Activated CD8-positive, alpha-beta T cell treated with anti-CD3 and anti-CD28 coated beads for 36 hours (primary cell): ENCODE measurements at regions not wholly inside any gene's neighbourhood (a gene's known extent, or its start where the extent isn't known, plus 50 kb on each side); places are given as distances from the start of the nearest gene placed in this dataset.

Experiments
- ATAC-seq: fragments of 200-7000 bp; cut with Tn5 transposase; one replicate; pipeline ENCODE4 v1.10.0; 2021; ENCODE audit warnings: mild to moderate bottlenecking, moderate library complexity
- CTCF ChIA-PET: fragments of 350-600 bp; sonication (Branson Sonifier 250); formaldehyde crosslinking; loops from one replicate; lab custom pipeline; 2021; ENCODE audit warnings: antibody characterized with exemption; lab: Charles Lee
- POLR2A ChIA-PET: fragments of 350-600 bp; sonication (Branson Sonifier 250); formaldehyde crosslinking; loops from one replicate; lab custom pipeline; 2021; ENCODE audit warnings: antibody characterized with exemption; lab: Charles Lee
- DNase-seq: peaks from one replicate; pipeline ENCODE4 v3.0.0-alpha.2; 2020
- H3K27ac Mint-ChIP-seq: one replicate; pipeline ENCODE4 v1.8.0; 2021; ENCODE audit warnings: mild to moderate bottlenecking, mixed read lengths
- H3K27me3 Mint-ChIP-seq: one replicate; pipeline ENCODE4 v1.8.0; 2021; ENCODE audit warnings: mixed read lengths
- H3K36me3 Mint-ChIP-seq: one replicate; pipeline ENCODE4 v1.8.0; 2021; ENCODE audit warnings: low read depth, mixed read lengths
- H3K4me1 Mint-ChIP-seq: one replicate; pipeline ENCODE4 v1.8.0; 2021; ENCODE audit warnings: low read depth, mixed read lengths
- H3K4me3 Mint-ChIP-seq: one replicate; pipeline ENCODE4 v1.8.0; 2021; ENCODE audit warnings: mild to moderate bottlenecking, moderate library complexity, mixed read lengths
- H3K9me3 Mint-ChIP-seq: one replicate; pipeline ENCODE4 v1.8.0; 2021; ENCODE audit warnings: mixed read lengths
- CTCF ChIP-seq: fragments of 200-600 bp; IDR thresholded peaks from one replicate; pipeline ENCODE4 v1.8.0; 2022; ENCODE audit warnings: antibody characterized with exemption, mild to moderate bottlenecking
- intact Hi-C: fragments of 100-400 bp; cut with micrococcal nuclease; formaldehyde crosslinking; loops from one replicate; pipeline ENCODE4 v1.10.0; 2022

- no peak overlapping the region for H3K4me3 Mint-ChIP-seq
- DNase-seq = peak; percentile 12
- no peak for TF ChIP-seq CTCF
- CTCF ChIA-PET = interaction anchor here (0.7 kb wide), 1 partner anchor 57 kb away, joined by 3 read pairs; no protein-coding TSS in a partner anchor
- H3K4me1 Mint-ChIP-seq = no peaks in the 10 kb centered on the region
- POLR2A ChIA-PET = interaction anchor here (0.5 kb wide), 1 partner anchor 1037 kb away, joined by 4 read pairs; no protein-coding TSS in a partner anchor
- H3K27me3 Mint-ChIP-seq = peaks cover 11% of the 10 kb centered on the region
- H3K36me3 Mint-ChIP-seq = no peaks in the 10 kb centered on the region
- no peaks in the 10 kb centered on the region for H3K9me3 Mint-ChIP-seq
- H3K27ac Mint-ChIP-seq = no peak overlapping the region
- intact Hi-C loops = no loop called here
- no peak for ATAC-seq
These were observed 153.2 kb downstream of the LRIG2 start for GRCh38 chr1:113226148-113226547.

DNA sequence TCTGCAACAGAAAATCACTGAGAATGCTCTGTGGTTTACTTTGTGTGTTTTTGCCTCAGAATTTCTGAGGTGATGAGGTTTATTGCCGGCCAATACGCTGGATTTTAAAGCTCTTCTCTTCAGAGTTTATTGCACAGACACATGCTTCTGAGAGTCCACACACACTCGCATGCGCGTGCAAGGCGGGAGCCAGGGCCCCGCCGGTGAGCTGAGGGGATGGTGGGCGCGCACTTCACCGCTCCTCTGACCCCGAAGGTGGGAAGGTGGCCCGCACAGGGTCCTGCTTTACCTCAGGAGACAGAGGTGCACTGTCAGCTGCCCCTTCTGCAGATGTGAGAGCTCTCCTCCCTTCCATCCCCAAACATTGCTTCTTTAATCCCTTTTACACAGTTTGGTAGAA, 158.4 kb upstream of the MAGI3 start:
- DNase-seq (no peak), ATAC-seq (no peak)
- intact Hi-C loops = no loop called here
- no peak overlapping the region for H3K27ac Mint-ChIP-seq
- H3K27me3 Mint-ChIP-seq = peaks cover 7% of the 10 kb centered on the region
- H3K9me3 Mint-ChIP-seq = no peaks in the 10 kb centered on the region
- TF ChIP-seq CTCF = no peak
- H3K4me3 Mint-ChIP-seq = no peak overlapping the region
- no peaks in the 10 kb centered on the region for H3K36me3 Mint-ChIP-seq
- ChIA-PET POLR2A (no interaction called here), CTCF (no interaction called here)
- H3K4me1 Mint-ChIP-seq = no peaks in the 10 kb centered on the region

- TF ChIP-seq CTCF = no peak
- Mint-ChIP-seq H3K27me3 (peaks cover 6% of the 10 kb centered on the region), H3K36me3 (no peaks in the 10 kb centered on the region), H3K9me3 (no peaks in the 10 kb centered on the region), H3K4me3 (no peak overlapping the region), H3K4me1 (no peaks in the 10 kb centered on the region), H3K27ac (no peak overlapping the region)
- ATAC-seq (no peak), DNase-seq (no peak)
- CTCF ChIA-PET = no interaction called here
- intact Hi-C loops = no loop called here
- POLR2A ChIA-PET = interaction anchor here (0.5 kb wide), 1 partner anchor 69 kb away, joined by 3 read pairs; no protein-coding TSS in a partner anchor
These were observed 156.9 kb upstream of the MAGI3 start for GRCh38 chr1:113233441-113233840.

GRCh38 chr1:113241237-113241636, 149.1 kb upstream of the MAGI3 start:
- H3K4me1 Mint-ChIP-seq = no peaks in the 10 kb centered on the region
- H3K27me3 Mint-ChIP-seq = peaks cover 14% of the 10 kb centered on the region
- H3K27ac Mint-ChIP-seq = no peak overlapping the region
- TF ChIP-seq CTCF = no peak
- no peak for DNase-seq
- H3K4me3 Mint-ChIP-seq = no peak overlapping the region
- ChIA-PET POLR2A (no interaction called here), CTCF (no interaction called here)
- H3K36me3 Mint-ChIP-seq = no peaks in the 10 kb centered on the region
- intact Hi-C loops = no loop called here
- ATAC-seq = no peak
- no peaks in the 10 kb centered on the region for H3K9me3 Mint-ChIP-seq

GRCh38 chr1:113242481-113242880, 147.8 kb upstream of the MAGI3 start:
- intact Hi-C loops = no loop called here
- no peak for TF ChIP-seq CTCF
- Mint-ChIP-seq H3K9me3 (no peaks in the 10 kb centered on the region), H3K27ac (no peak overlapping the region), H3K4me3 (no peak overlapping the region), H3K27me3 (peaks cover 16% of the 10 kb centered on the region), H3K36me3 (no peaks in the 10 kb centered on the region), H3K4me1 (no peaks in the 10 kb centered on the region)
- ChIA-PET POLR2A (no interaction called here), CTCF (no interaction called here)
- DNase-seq (no peak), ATAC-seq (no peak)
